HG02588 (cell line): ENCODE measurements at regions not wholly inside any gene's neighbourhood (a gene's known extent, or its start where the extent isn't known, plus 50 kb on each side); places are given as distances from the start of the nearest gene placed in this dataset.
"Not testable (repeated sequence)": the region's sequence is repeated elsewhere in the genome, so short reads cannot be mapped to it uniquely, and the experiment has no call there.

Experiments
- ATAC-seq: cut with Tn5 transposase; IDR thresholded peaks from one replicate; pipeline ENCODE4 v1.9.1; 2021; ENCODE audit warnings: mild to moderate bottlenecking, moderate library complexity; ENCODE audit not compliant: unreplicated experiment

GRCh38 chr6:23688650-23689049 is 437.4 kb upstream of the NRSN1 start:
- ATAC-seq: no peak

DNA sequence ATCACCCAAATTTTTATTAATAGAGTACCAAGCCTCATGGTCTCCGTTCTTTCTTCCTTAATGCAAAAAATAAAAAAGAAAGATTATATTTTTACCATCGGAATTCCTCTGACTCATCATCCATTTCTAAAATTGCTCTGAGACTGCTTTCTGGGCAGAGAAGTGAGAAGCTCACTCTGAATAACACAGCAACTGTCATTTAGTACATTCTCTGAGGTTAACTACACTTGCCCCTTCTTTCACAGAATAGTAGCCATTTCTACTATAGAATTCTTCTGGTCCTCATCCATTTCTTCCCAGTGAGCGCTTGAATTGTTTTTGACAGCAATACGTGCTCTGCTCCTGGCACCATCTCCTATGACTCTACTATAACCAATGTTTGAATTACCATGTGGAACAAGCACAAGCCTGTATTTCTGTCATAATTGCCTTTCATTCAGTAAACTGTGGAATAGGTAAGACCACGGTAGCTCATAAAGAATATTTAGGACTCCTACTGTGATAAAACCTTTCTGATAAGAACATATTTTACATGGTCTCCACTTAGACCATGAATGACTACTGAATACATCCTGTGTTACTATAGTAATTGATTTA is 435.5 kb upstream of the NRSN1 start:
- ATAC-seq: no peak

GRCh38 chr6:23692184-23692583 is 433.8 kb upstream of the NRSN1 start:
- no peak for ATAC-seq

- no peak for ATAC-seq
These were observed 429.0 kb upstream of the NRSN1 start for GRCh38 chr6:23696992-23697391.

- no peak for ATAC-seq
These were observed 421.4 kb upstream of the NRSN1 start for GRCh38 chr6:23704479-23705052.

DNA sequence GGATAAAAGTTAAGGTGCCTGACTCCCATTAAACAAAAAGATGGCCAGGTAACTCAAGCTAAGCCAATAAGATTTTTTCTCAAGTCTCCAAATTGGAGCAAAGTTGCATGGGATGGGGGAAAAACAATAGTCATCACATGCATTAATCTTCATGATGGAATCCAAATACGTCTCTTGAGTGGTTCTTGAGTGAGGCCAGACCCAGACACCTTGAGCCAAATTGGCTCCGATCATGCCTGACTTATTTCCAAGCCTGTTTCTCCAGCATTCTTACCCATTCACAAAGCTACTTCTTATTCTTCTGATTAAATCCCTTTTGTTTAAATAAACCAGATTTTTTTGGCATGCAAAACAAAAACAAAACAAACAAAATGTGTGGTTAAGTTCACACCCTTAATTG is 420.3 kb upstream of the NRSN1 start:
- no peak for ATAC-seq

DNA sequence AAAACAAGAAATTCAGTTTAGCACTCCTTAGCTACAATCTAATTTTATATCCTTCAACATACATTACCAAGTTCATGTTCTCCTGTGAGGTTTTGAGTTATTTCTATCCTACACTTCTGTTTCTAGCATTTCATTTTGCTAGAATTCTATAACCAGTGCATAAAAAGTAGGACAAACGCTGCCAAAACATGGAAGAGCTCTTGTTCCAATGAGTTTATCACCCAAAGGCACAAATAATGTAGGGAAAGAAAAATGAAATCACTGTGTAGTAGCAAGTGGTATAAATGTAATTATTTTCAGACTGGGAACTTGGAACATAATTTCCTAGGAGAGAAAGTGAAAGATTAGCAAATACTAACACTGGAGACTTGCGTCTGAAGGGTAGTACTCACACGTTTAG is 413.3 kb upstream of the NRSN1 start:
- ATAC-seq: no peak

GRCh38 chr6:23713211-23713610 is 412.8 kb upstream of the NRSN1 start:
- no peak for ATAC-seq

GRCh38 chr6:23728707-23729106 is 397.3 kb upstream of the NRSN1 start:
- no peak for ATAC-seq

DNA sequence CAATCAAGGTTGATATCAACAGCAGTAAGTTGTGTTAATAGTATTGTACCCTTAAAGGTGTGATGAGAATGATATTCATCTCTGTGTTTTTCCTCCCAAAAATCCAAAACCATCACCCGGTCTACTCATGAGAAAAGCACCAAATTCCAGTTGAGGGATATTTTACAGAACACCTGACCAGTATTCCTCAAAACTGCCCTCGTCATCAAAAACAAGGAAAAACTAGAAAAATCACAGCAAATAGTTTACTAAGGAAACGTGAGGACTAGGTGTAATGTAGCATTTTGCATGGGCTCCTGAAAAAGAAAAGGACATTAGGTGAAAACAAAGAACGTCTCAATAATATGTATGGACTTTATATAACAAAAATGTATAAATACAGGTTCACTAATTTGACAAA is 394.4 kb upstream of the NRSN1 start:
- ATAC-seq: no peak

DNA sequence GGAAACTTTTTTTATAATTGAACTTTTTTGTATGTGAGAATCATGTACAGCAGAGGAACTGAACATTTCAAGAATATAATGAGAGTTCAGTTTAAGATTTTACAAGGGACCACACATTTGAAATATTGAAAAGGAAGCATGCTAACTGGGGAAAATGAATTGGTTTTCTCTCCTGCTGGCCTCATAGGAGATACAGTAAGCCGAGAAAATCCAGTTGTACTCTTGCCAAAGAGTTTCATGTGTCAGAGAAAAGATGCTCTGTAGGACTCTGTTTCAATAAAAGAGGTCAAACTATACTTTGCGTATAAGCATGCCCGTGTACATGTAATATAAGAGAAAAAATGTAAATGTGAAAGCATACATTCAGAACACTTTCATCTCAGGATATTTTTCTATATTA is 393.5 kb upstream of the NRSN1 start:
- no peak for ATAC-seq

GRCh38 chr6:23735151-23735550 is 390.9 kb upstream of the NRSN1 start:
- no peak for ATAC-seq

DNA sequence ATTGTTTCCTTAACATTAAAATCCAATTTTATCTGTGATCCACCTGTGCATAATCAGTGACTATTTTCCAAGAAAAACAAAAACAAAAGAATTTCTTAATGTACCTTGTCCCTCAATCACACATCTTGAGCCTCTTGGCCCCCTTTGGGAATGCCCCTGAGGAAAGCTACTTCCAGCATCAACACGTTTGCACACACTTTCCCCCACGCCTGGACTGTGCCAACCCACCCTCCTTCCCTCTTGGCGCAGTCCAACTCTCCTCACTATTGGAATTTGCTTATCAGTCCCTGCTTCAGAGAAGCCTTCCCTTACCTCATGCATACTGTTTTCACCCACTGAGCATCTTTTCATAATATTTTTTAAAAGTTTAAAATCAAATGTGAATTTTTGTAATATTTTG is 389.4 kb upstream of the NRSN1 start:
- no peak for ATAC-seq

- ATAC-seq: no peak
These were observed 378.8 kb upstream of the NRSN1 start for GRCh38 chr6:23747239-23747638.

DNA sequence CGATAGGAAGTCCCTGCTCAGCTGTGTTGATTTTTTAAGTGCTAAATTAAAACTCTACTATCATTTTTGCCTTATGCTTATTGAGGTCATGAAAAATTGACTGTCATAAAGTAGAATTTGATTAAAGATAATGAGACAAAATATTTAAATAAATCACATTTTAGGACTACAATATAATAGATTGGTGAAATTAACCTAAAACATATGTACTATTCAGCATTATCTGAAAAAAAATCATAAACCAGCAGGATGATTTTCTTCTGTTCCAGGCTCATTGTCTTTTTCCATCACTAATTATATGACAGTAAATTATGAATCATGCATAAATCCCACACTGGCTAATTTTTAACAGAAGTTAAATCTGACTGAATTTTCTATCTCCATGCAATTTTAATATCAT is 373.6 kb upstream of the NRSN1 start:
- no peak for ATAC-seq

DNA sequence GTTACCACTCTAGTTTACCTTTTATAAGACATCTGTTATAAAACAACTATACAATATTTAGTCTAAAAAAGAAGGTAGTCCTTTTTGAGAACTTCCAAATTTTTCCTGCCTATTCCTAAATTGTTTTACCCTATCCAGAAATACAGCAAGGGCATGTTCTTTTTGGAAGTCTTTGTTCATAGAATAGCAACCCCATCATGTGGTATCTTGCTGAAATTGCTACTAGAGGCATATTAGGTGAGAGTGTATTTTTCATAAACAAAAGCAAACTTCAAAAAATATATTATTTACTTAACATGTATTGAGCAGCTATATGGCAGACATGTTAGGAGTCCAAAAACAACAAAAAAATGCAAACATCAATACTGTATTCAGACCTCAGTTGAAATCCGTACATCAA is 371.8 kb upstream of the NRSN1 start:
- no peak for ATAC-seq

- no peak for ATAC-seq
These were observed 350.9 kb upstream of the NRSN1 start for GRCh38 chr6:23775127-23775526.

GRCh38 chr6:23783901-23784300 is 342.1 kb upstream of the NRSN1 start:
- ATAC-seq: no peak

GRCh38 chr6:23784301-23784919 is 341.6 kb upstream of the NRSN1 start:
- no peak for ATAC-seq

DNA sequence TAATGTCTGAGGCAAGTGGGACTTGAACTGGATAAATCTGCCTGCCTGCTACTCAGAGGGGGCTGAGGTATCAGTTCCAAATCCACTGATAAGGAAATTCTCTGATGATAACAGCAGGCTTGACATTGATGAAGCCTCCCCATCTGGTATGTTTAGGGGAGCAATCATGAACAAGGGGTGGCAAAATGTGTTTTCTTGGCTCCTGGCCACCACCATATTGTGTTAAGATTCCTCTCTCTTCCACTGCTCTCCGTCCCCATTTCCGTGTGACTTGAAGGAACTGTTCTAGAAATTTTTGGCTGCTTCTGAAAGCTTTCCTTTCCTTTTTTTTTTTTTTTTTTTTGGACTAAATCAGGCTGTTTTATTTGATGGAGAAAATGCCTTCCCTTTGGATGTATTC is 335.3 kb upstream of the NRSN1 start:
- ATAC-seq: no peak

GRCh38 chr6:23797041-23797440 is 329.0 kb upstream of the NRSN1 start:
- ATAC-seq: no peak

DNA sequence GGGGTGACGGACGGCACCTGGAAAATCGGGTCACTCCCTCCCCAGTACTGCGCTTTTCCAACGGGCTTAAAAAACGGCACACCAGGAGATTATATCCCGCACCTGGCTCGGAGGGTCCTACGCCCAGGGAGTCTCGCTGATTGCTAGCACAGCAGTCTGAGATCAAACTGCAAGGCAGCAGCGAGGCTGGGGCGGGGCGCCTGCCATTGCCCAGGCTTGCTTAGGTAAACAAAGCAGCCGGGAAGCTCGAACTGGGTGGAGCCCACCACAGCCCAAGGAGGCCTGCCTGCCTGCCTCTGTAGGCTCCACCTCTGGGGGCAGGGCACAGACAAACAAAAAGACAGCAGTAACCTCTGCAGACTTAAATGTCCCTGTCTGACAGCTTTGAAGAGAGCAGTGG is 321.7 kb upstream of the NRSN1 start:
- ATAC-seq: not testable (repeated sequence)

GRCh38 chr6:23821141-23821540 is 304.9 kb upstream of the NRSN1 start:
- ATAC-seq: not testable (repeated sequence)
